ENCODE measurements at regions not wholly inside any gene's neighbourhood (a gene's known extent, or its start where the extent isn't known, plus 50 kb on each side); places are given as distances from the start of the nearest gene placed in this dataset.

- Mint-ChIP-seq H3K36me3 (ENCODE audit: low read depth) (no peaks in the 10 kb centered on the region), H3K27me3 (peaks cover 25% of the 10 kb centered on the region), H3K27ac (no peak overlapping the region), H3K9me3 (no peaks in the 10 kb centered on the region), H3K4me3 (no peak overlapping the region), H3K4me1 (no peaks in the 10 kb centered on the region)
- no peak for DNase-seq
- no peak for ATAC-seq
These were observed 189.3 kb downstream of the ADRA2A start for GRCh38 chr10:111266165-111266564.

- peaks cover 26% of the 10 kb centered on the region for H3K27me3 Mint-ChIP-seq
- DNase-seq (no peak), ATAC-seq (no peak)
- H3K4me3 Mint-ChIP-seq: no peak overlapping the region
- H3K36me3 Mint-ChIP-seq (ENCODE audit: low read depth): no peaks in the 10 kb centered on the region
- no peaks in the 10 kb centered on the region for H3K4me1 Mint-ChIP-seq
- no peak overlapping the region for H3K27ac Mint-ChIP-seq
- H3K9me3 Mint-ChIP-seq: no peaks in the 10 kb centered on the region
These were observed 190.8 kb downstream of the ADRA2A start for GRCh38 chr10:111267673-111268072.

- Mint-ChIP-seq H3K4me3 (no peak overlapping the region), H3K4me1 (no peaks in the 10 kb centered on the region), H3K27me3 (peaks cover 20% of the 10 kb centered on the region), H3K36me3 (ENCODE audit: low read depth) (no peaks in the 10 kb centered on the region), H3K9me3 (no peaks in the 10 kb centered on the region), H3K27ac (no peak overlapping the region)
- DNase-seq (no peak), ATAC-seq (no peak)
These were observed 196.4 kb downstream of the ADRA2A start for GRCh38 chr10:111273235-111273634.

GRCh38 chr10:111273635-111274034, 196.8 kb downstream of the ADRA2A start:
- no peaks in the 10 kb centered on the region for H3K9me3 Mint-ChIP-seq
- peaks cover 17% of the 10 kb centered on the region for H3K27me3 Mint-ChIP-seq
- ATAC-seq (no peak), DNase-seq (no peak)
- H3K4me3 Mint-ChIP-seq: no peak overlapping the region
- H3K4me1 Mint-ChIP-seq: no peaks in the 10 kb centered on the region
- no peak overlapping the region for H3K27ac Mint-ChIP-seq
- no peaks in the 10 kb centered on the region for H3K36me3 Mint-ChIP-seq (ENCODE audit: low read depth)

- H3K36me3 Mint-ChIP-seq (ENCODE audit: low read depth): no peaks in the 10 kb centered on the region
- H3K4me1 Mint-ChIP-seq: no peaks in the 10 kb centered on the region
- H3K4me3 Mint-ChIP-seq: no peak overlapping the region
- H3K27ac Mint-ChIP-seq: no peak overlapping the region
- DNase-seq: no peak
- H3K27me3 Mint-ChIP-seq: peaks cover 14% of the 10 kb centered on the region
- H3K9me3 Mint-ChIP-seq: no peaks in the 10 kb centered on the region
- no peak for ATAC-seq
These were observed 198.3 kb downstream of the ADRA2A start for GRCh38 chr10:111275091-111275490.

- DNase-seq: no peak
- no peak overlapping the region for H3K27ac Mint-ChIP-seq
- H3K4me1 Mint-ChIP-seq: no peaks in the 10 kb centered on the region
- ATAC-seq: no peak
- H3K9me3 Mint-ChIP-seq: no peaks in the 10 kb centered on the region
- peaks cover 8% of the 10 kb centered on the region for H3K27me3 Mint-ChIP-seq
- H3K36me3 Mint-ChIP-seq (ENCODE audit: low read depth): no peaks in the 10 kb centered on the region
- no peak overlapping the region for H3K4me3 Mint-ChIP-seq
These were observed 200.8 kb downstream of the ADRA2A start for GRCh38 chr10:111277661-111278060.

- Mint-ChIP-seq H3K27me3 (peaks cover 4% of the 10 kb centered on the region), H3K4me3 (no peak overlapping the region), H3K4me1 (no peaks in the 10 kb centered on the region), H3K36me3 (ENCODE audit: low read depth) (no peaks in the 10 kb centered on the region), H3K27ac (no peak overlapping the region), H3K9me3 (no peaks in the 10 kb centered on the region)
- DNase-seq: no peak
- ATAC-seq: no peak
These were observed 201.4 kb downstream of the ADRA2A start for GRCh38 chr10:111278266-111278665.

GRCh38 chr10:111281516-111281915, 204.7 kb downstream of the ADRA2A start:
- Mint-ChIP-seq H3K27ac (no peak overlapping the region), H3K27me3 (peaks cover 3% of the 10 kb centered on the region), H3K4me1 (no peaks in the 10 kb centered on the region), H3K4me3 (no peak overlapping the region), H3K9me3 (no peaks in the 10 kb centered on the region), H3K36me3 (ENCODE audit: low read depth) (no peaks in the 10 kb centered on the region)
- DNase-seq (no peak), ATAC-seq (no peak)

- no peaks in the 10 kb centered on the region for H3K4me1 Mint-ChIP-seq
- ATAC-seq: no peak
- H3K36me3 Mint-ChIP-seq (ENCODE audit: low read depth): no peaks in the 10 kb centered on the region
- H3K4me3 Mint-ChIP-seq: no peak overlapping the region
- no peak for DNase-seq
- no peak overlapping the region for H3K27ac Mint-ChIP-seq
- H3K27me3 Mint-ChIP-seq: peaks cover 16% of the 10 kb centered on the region
- H3K9me3 Mint-ChIP-seq: no peaks in the 10 kb centered on the region
These were observed 212.6 kb downstream of the ADRA2A start for GRCh38 chr10:111289461-111289860.

- Mint-ChIP-seq H3K27me3 (peaks cover 21% of the 10 kb centered on the region), H3K4me1 (no peaks in the 10 kb centered on the region), H3K27ac (no peak overlapping the region), H3K36me3 (ENCODE audit: low read depth) (no peaks in the 10 kb centered on the region), H3K4me3 (no peak overlapping the region), H3K9me3 (no peaks in the 10 kb centered on the region)
- DNase-seq (no peak), ATAC-seq (no peak)
These were observed 213.8 kb downstream of the ADRA2A start for GRCh38 chr10:111290649-111291048.

- Mint-ChIP-seq H3K36me3 (ENCODE audit: low read depth) (no peaks in the 10 kb centered on the region), H3K4me3 (no peak overlapping the region), H3K9me3 (no peaks in the 10 kb centered on the region), H3K27ac (no peak overlapping the region), H3K27me3 (peaks cover 13% of the 10 kb centered on the region), H3K4me1 (no peaks in the 10 kb centered on the region)
- ATAC-seq: no peak
- no peak for DNase-seq
These were observed 219.0 kb downstream of the ADRA2A start for GRCh38 chr10:111295788-111296187.

- Mint-ChIP-seq H3K27ac (no peak overlapping the region), H3K9me3 (no peaks in the 10 kb centered on the region), H3K27me3 (peaks cover 16% of the 10 kb centered on the region), H3K36me3 (ENCODE audit: low read depth) (no peaks in the 10 kb centered on the region), H3K4me3 (no peak overlapping the region), H3K4me1 (no peaks in the 10 kb centered on the region)
- no peak for ATAC-seq
- DNase-seq: no peak
These were observed 220.6 kb downstream of the ADRA2A start for GRCh38 chr10:111297351-111297848.

GRCh38 chr10:111298031-111298430, 221.2 kb downstream of the ADRA2A start:
- H3K27ac Mint-ChIP-seq: no peak overlapping the region
- DNase-seq (no peak), ATAC-seq (no peak)
- no peaks in the 10 kb centered on the region for H3K36me3 Mint-ChIP-seq (ENCODE audit: low read depth)
- H3K4me1 Mint-ChIP-seq: no peaks in the 10 kb centered on the region
- H3K27me3 Mint-ChIP-seq: peaks cover 14% of the 10 kb centered on the region
- no peak overlapping the region for H3K4me3 Mint-ChIP-seq
- no peaks in the 10 kb centered on the region for H3K9me3 Mint-ChIP-seq

- no peaks in the 10 kb centered on the region for H3K4me1 Mint-ChIP-seq
- H3K27ac Mint-ChIP-seq: no peak overlapping the region
- no peaks in the 10 kb centered on the region for H3K36me3 Mint-ChIP-seq (ENCODE audit: low read depth)
- no peak overlapping the region for H3K4me3 Mint-ChIP-seq
- no peak for ATAC-seq
- no peaks in the 10 kb centered on the region for H3K9me3 Mint-ChIP-seq
- DNase-seq: no peak
- peaks cover 12% of the 10 kb centered on the region for H3K27me3 Mint-ChIP-seq
These were observed 222.2 kb downstream of the ADRA2A start for GRCh38 chr10:111299037-111299436.

- Mint-ChIP-seq H3K27me3 (peaks cover 8% of the 10 kb centered on the region), H3K9me3 (no peaks in the 10 kb centered on the region), H3K27ac (no peak overlapping the region), H3K36me3 (ENCODE audit: low read depth) (no peaks in the 10 kb centered on the region), H3K4me1 (no peaks in the 10 kb centered on the region), H3K4me3 (no peak overlapping the region)
- DNase-seq (no peak), ATAC-seq (no peak)
These were observed 227.1 kb downstream of the ADRA2A start for GRCh38 chr10:111303887-111304286.

GRCh38 chr10:111316722-111317212, 239.9 kb downstream of the ADRA2A start:
- no peak for DNase-seq
- H3K27ac Mint-ChIP-seq: no peak overlapping the region
- no peaks in the 10 kb centered on the region for H3K9me3 Mint-ChIP-seq
- no peak overlapping the region for H3K4me3 Mint-ChIP-seq
- no peaks in the 10 kb centered on the region for H3K36me3 Mint-ChIP-seq (ENCODE audit: low read depth)
- H3K4me1 Mint-ChIP-seq: no peaks in the 10 kb centered on the region
- peaks cover 14% of the 10 kb centered on the region for H3K27me3 Mint-ChIP-seq
- no peak for ATAC-seq
